Mononuclear cell (primary cell): ENCODE measurements at regions not wholly inside any gene's neighbourhood (a gene's known extent, or its start where the extent isn't known, plus 50 kb on each side); places are given as distances from the start of the nearest gene placed in this dataset.

ENCODE experiments used
- H3K27me3 ChIP-seq: 2 replicates; pipeline ENCODE4 v1.6.0; 2011; ENCODE audit warnings: low read length, control low read depth; ENCODE audit not compliant: insufficient read depth
- H3K4me1 ChIP-seq: 2 replicates; pipeline ENCODE4 v1.5.1; 2011; ENCODE audit warnings: mild to moderate bottlenecking, low read length, control low read depth; ENCODE audit not compliant: insufficient read depth
- H3K4me3 ChIP-seq: 2 replicates; pipeline ENCODE4 v1.5.1; 2011; ENCODE audit warnings: mild to moderate bottlenecking, low read length, moderate library complexity
- H3K9me3 ChIP-seq: 2 replicates; pipeline ENCODE4 v1.5.1; 2011; ENCODE audit warnings: low read depth, mild to moderate bottlenecking, control low read depth, low read length

DNA sequence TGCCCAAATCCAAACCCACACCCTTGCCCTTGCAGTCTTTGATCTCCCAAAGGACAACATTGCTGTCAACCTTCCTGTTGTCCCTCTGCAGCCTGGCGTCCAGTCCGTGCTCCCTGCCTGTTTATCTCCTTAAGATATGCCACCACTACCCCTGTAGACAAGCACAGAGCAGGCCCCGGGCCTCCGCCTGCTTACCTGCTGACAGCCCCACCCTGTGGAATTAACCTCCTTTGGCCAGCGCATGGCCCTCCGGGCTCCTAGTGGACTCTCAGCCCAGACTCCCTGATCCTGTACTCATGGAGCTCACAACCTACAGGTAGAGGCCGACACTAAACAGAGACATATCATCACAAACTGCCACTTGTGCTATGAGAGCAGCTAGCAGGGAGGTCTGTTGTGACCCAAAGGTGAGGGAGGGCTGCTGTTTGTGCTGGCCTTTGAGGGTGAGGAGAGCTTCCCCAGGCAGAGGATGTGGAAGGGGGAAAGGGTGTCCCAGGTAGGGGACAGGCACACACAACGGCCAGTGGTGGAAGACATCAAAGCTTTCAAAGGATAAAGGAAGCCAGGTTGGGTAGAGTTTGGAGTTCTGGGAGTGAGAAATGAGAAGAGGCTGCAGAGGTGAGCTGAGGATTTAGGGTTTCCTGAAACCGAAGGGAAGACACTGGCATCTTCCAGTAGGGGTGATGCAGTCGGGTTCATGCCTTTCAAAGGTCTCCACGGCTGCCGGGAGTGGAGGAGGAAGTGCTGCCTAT is 174.5 kb upstream of the ZMIZ1 start:
- Histone ChIP-seq H3K4me3 (no peak overlapping the region), H3K9me3 (no peaks in the 10 kb centered on the region), H3K27me3 (no peaks in the 10 kb centered on the region), H3K4me1 (no peaks in the 10 kb centered on the region)

GRCh38 chr10:78894841-78895195 is 173.9 kb upstream of the ZMIZ1 start:
- Histone ChIP-seq H3K4me3 (no peak overlapping the region), H3K27me3 (no peaks in the 10 kb centered on the region), H3K9me3 (no peaks in the 10 kb centered on the region), H3K4me1 (no peaks in the 10 kb centered on the region)

GRCh38 chr10:78895469-78895868 is 173.3 kb upstream of the ZMIZ1 start:
- Histone ChIP-seq H3K27me3 (no peaks in the 10 kb centered on the region), H3K9me3 (no peaks in the 10 kb centered on the region), H3K4me3 (no peak overlapping the region), H3K4me1 (no peaks in the 10 kb centered on the region)

GRCh38 chr10:78896159-78896928 is 172.4 kb upstream of the ZMIZ1 start:
- H3K27me3 ChIP-seq, result no peaks in the 10 kb centered on the region

GRCh38 chr10:78898341-78899097 is 170.2 kb upstream of the ZMIZ1 start:
- Histone ChIP-seq H3K4me3 (no peak overlapping the region), H3K9me3 (no peaks in the 10 kb centered on the region), H3K27me3 (no peaks in the 10 kb centered on the region), H3K4me1 (no peaks in the 10 kb centered on the region)

More at GRCh38 chr10:78896159-78896928, 172.4 kb upstream of the ZMIZ1 start:
- Histone ChIP-seq H3K9me3 (no peaks in the 10 kb centered on the region), H3K4me3 (no peak overlapping the region), H3K4me1 (no peaks in the 10 kb centered on the region)

GRCh38 chr10:78899098-78899754 is 169.5 kb upstream of the ZMIZ1 start:
- Histone ChIP-seq H3K4me3 (no peak overlapping the region), H3K9me3 (no peaks in the 10 kb centered on the region), H3K4me1 (no peaks in the 10 kb centered on the region), H3K27me3 (no peaks in the 10 kb centered on the region)

- no peaks in the 10 kb centered on the region for H3K27me3 ChIP-seq
- no peaks in the 10 kb centered on the region for H3K4me1 ChIP-seq
- H3K9me3 ChIP-seq, result no peaks in the 10 kb centered on the region
- no peak overlapping the region for H3K4me3 ChIP-seq
These were observed 168.6 kb upstream of the ZMIZ1 start for GRCh38 chr10:78899996-78900714.

GRCh38 chr10:78900715-78901430 is 167.9 kb upstream of the ZMIZ1 start:
- Histone ChIP-seq H3K9me3 (no peaks in the 10 kb centered on the region), H3K4me1 (no peaks in the 10 kb centered on the region), H3K27me3 (no peaks in the 10 kb centered on the region), H3K4me3 (no peak overlapping the region)

GRCh38 chr10:78901694-78902093 is 167.1 kb upstream of the ZMIZ1 start:
- H3K4me3 ChIP-seq, result no peak overlapping the region
- H3K4me1 ChIP-seq, result no peaks in the 10 kb centered on the region
- no peaks in the 10 kb centered on the region for H3K9me3 ChIP-seq
- H3K27me3 ChIP-seq, result no peaks in the 10 kb centered on the region

DNA sequence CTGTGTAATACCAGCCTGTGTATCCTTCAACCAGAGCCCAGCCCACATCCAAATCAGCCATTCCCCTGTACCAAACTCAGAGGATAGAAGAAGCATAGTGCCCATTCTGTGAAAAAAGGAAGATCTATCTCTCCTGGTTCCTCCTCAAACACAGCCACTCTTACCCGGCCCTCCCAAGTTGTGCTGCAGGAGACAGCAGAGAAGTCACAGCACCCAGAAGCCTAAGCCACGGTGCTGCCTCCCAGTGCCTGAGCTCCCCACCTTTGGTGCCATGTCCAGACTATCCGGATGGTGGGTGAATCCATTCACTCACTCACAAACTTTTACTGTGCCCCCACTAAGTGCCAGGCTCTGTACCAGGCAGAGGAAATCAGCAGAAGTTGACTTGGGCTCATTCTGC is 166.0 kb upstream of the ZMIZ1 start:
- Histone ChIP-seq H3K9me3 (no peaks in the 10 kb centered on the region), H3K4me1 (no peaks in the 10 kb centered on the region), H3K27me3 (no peaks in the 10 kb centered on the region), H3K4me3 (no peak overlapping the region)

DNA sequence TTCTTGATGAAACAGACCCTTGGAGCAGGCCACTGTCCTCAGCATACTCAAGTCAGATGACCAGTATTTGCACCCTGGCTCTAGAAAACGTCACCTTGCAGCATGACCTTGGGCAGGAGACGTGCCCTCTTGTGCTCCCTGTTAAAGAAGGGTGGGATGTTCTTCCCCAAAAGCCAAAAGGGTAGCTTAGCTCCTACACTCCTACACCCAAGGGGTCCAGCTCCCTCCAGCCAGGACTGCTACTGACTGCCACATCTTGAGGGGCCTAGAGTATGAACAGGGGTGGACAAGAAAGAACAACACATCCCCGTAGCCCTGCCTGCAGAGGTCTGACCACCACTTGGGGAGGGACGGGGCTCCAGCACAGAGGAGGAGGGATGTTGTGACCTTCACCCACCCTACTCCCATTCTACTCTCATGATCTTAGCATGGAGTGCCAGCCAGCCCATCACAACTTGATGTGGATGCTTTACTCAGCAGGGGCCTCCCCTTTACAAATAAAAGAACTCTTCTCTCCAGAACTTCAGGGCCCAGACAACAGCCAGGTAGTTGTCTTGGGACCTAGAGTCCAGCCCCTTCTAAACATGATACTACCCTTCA is 165.3 kb upstream of the ZMIZ1 start:
- Histone ChIP-seq H3K9me3 (no peaks in the 10 kb centered on the region), H3K4me1 (no peaks in the 10 kb centered on the region), H3K27me3 (no peaks in the 10 kb centered on the region), H3K4me3 (no peak overlapping the region)

GRCh38 chr10:78904196-78904595 is 164.6 kb upstream of the ZMIZ1 start:
- Histone ChIP-seq H3K27me3 (no peaks in the 10 kb centered on the region), H3K9me3 (no peaks in the 10 kb centered on the region), H3K4me3 (no peak overlapping the region), H3K4me1 (no peaks in the 10 kb centered on the region)

GRCh38 chr10:78905015-78905956 is 163.5 kb upstream of the ZMIZ1 start:
- H3K4me3 ChIP-seq, result no peak overlapping the region
- no peaks in the 10 kb centered on the region for H3K27me3 ChIP-seq
- no peaks in the 10 kb centered on the region for H3K4me1 ChIP-seq
- H3K9me3 ChIP-seq, result no peaks in the 10 kb centered on the region
